Fibroblast of lung (primary cell): ENCODE measurements at regions not wholly inside any gene's neighbourhood (a gene's known extent, or its start where the extent isn't known, plus 50 kb on each side); places are given as distances from the start of the nearest gene placed in this dataset.

Source experiments
- DNase-seq, 2 donors: peaks; one replicate each; pipeline versions ENCODE4 v3.0.0 to v3.0.0-alpha.2; 2010; ENCODE audit warnings: low read depth in 2 of 2
- H2AFZ ChIP-seq: 2 replicates; pipeline ENCODE4 v1.5.1; 2012; ENCODE audit warnings: low read length, control low read depth, inconsistent platforms
- H3K27ac ChIP-seq: 2 replicates; pipeline ENCODE4 v1.5.1; 2011; ENCODE audit warnings: low read length, control low read depth; ENCODE audit not compliant: insufficient read depth
- H3K27me3 ChIP-seq: 2 replicates; pipeline ENCODE4 v1.5.1; 2011; ENCODE audit warnings: mild to moderate bottlenecking, low read length; ENCODE audit not compliant: control insufficient read depth, insufficient read depth
- H3K36me3 ChIP-seq: 2 replicates; pipeline ENCODE4 v1.5.1; 2011; ENCODE audit warnings: low read length; ENCODE audit not compliant: control insufficient read depth, insufficient read depth
- H3K4me1 ChIP-seq: 2 replicates; pipeline ENCODE4 v1.5.1; 2011; ENCODE audit warnings: low read length; ENCODE audit not compliant: control insufficient read depth, insufficient read depth; ENCODE audit errors: extremely low read depth
- H3K4me2 ChIP-seq: 2 replicates; pipeline ENCODE4 v1.5.1; 2011; ENCODE audit warnings: low read length, control low read depth; ENCODE audit not compliant: insufficient read depth; ENCODE audit errors: extremely low read depth
- H3K4me3 ChIP-seq, 4 experiments: fragments of 200-600 bp in 1 of 4; sonication (generic) in 1 of 4; replicated peaks in 1 of 4; 2 replicates each; pipeline ENCODE4 v1.5.1; 2011 to 2016; ENCODE audit warnings: low read length in 4 of 4, low read depth in 3 of 4, mild to moderate bottlenecking in 3 of 4, control low read depth in 2 of 4, inconsistent platforms in 1 of 4, mixed read lengths in 1 of 4; ENCODE audit not compliant: insufficient read depth in 1 of 4; ENCODE audit errors: control extremely low read depth in 1 of 4
- H3K79me2 ChIP-seq: 2 replicates; pipeline ENCODE4 v1.5.1; 2012; ENCODE audit warnings: mild to moderate bottlenecking, low read length, inconsistent platforms; ENCODE audit not compliant: control insufficient read depth, insufficient read depth
- H3K9ac ChIP-seq: 2 replicates; pipeline ENCODE4 v1.5.1; 2011; ENCODE audit warnings: mild to moderate bottlenecking, low read length, control low read depth; ENCODE audit not compliant: insufficient read depth
- H3K9me3 ChIP-seq: 2 replicates; pipeline ENCODE4 v1.5.1; 2012; ENCODE audit warnings: low read depth, low read length; ENCODE audit not compliant: control insufficient read depth, insufficient read depth
- H4K20me1 ChIP-seq: 2 replicates; pipeline ENCODE4 v1.5.1; 2011; ENCODE audit warnings: low read length; ENCODE audit not compliant: control insufficient read depth, insufficient read depth; ENCODE audit errors: extremely low read depth
- CTCF ChIP-seq, 2 donors: IDR thresholded peaks in 1 of 2; conservative IDR thresholded peaks in 1 of 2; 1 replicate in 1 of 2; 2 replicates in 1 of 2; pipeline ENCODE4 v1.5.1; 2011 to 2012; ENCODE audit warnings: low read length in 2 of 2, control low read depth in 1 of 2, inconsistent platforms in 1 of 2, low read depth in 1 of 2, mild to moderate bottlenecking in 1 of 2
- EZH2 ChIP-seq: IDR thresholded peaks from 2 replicates; pipeline ENCODE4 v1.5.1; 2012; ENCODE audit warnings: low read length, control low read depth, mild to moderate bottlenecking; ENCODE audit errors: missing control alignments

GRCh38 chr20:40307997-40308396 is 381.0 kb downstream of the MAFB start:
- H3K79me2 ChIP-seq = no peaks in the 10 kb centered on the region
- H3K9me3 ChIP-seq = no peaks in the 10 kb centered on the region
- no peaks in the 10 kb centered on the region for H3K27me3 ChIP-seq
- H3K36me3 ChIP-seq = no peaks in the 10 kb centered on the region
- no peak overlapping the region for H3K9ac ChIP-seq
- H3K4me1 ChIP-seq = no peaks in the 10 kb centered on the region
- no peak for TF ChIP-seq CTCF (conservative IDR thresholded peaks at IDR 0.05 in 1 of 2, IDR thresholded peaks at IDR 0.05 in 1 of 2; ENCODE audit: low read depth in 1 of 2, low read length in 2 of 2)
- TF ChIP-seq EZH2 = no peak
- no peak for DNase-seq
- H4K20me1 ChIP-seq = no peaks in the 10 kb centered on the region
- H3K27ac ChIP-seq = no peak overlapping the region
- H2AFZ ChIP-seq = no peak overlapping the region
- H3K4me2 ChIP-seq = no peak overlapping the region
- no peak overlapping the region for H3K4me3 ChIP-seq

- Histone ChIP-seq H3K36me3 (no peaks in the 10 kb centered on the region), H3K9me3 (no peaks in the 10 kb centered on the region), H3K4me3 (no peak overlapping the region), H3K4me2 (no peak overlapping the region), H3K27me3 (no peaks in the 10 kb centered on the region), H3K4me1 (no peaks in the 10 kb centered on the region), H3K27ac (no peak overlapping the region), H3K79me2 (no peaks in the 10 kb centered on the region), H4K20me1 (no peaks in the 10 kb centered on the region), H2AFZ (no peak overlapping the region), H3K9ac (no peak overlapping the region)
- no peak for DNase-seq
- TF ChIP-seq EZH2 = no peak
- TF ChIP-seq CTCF (conservative IDR thresholded peaks at IDR 0.05 in 1 of 2, IDR thresholded peaks at IDR 0.05 in 1 of 2; ENCODE audit: low read depth in 1 of 2, low read length in 2 of 2) = no peak
Observed at GRCh38 chr20:40307268-40307667, 381.8 kb downstream of the MAFB start.

- Histone ChIP-seq H3K4me1 (no peaks in the 10 kb centered on the region), H3K4me2 (no peak overlapping the region), H3K36me3 (no peaks in the 10 kb centered on the region), H3K4me3 (no peak overlapping the region), H2AFZ (no peak overlapping the region), H3K9ac (no peak overlapping the region), H4K20me1 (no peaks in the 10 kb centered on the region), H3K79me2 (no peaks in the 10 kb centered on the region), H3K27ac (no peak overlapping the region), H3K9me3 (no peaks in the 10 kb centered on the region), H3K27me3 (no peaks in the 10 kb centered on the region)
- TF ChIP-seq CTCF (conservative IDR thresholded peaks at IDR 0.05 in 1 of 2, IDR thresholded peaks at IDR 0.05 in 1 of 2; ENCODE audit: low read depth in 1 of 2, low read length in 2 of 2) (no peak), EZH2 (no peak)
- no peak for DNase-seq
Observed at GRCh38 chr20:40305303-40305702, 383.7 kb downstream of the MAFB start.
